ENCODE measurements at regions not wholly inside any gene's neighbourhood (a gene's known extent, or its start where the extent isn't known, plus 50 kb on each side); places are given as distances from the start of the nearest gene placed in this dataset.

GRCh38 chrX:727738-728621, 97.4 kb downstream of the SHOX start:
- DNase-seq, result no peak

GRCh38 chrX:725971-726370, 95.4 kb downstream of the SHOX start:
- no peak for DNase-seq

- DNase-seq, result no peak
Measured at GRCh38 chrX:724256-724655, 93.7 kb downstream of the SHOX start.

GRCh38 chrX:723781-724180, 93.2 kb downstream of the SHOX start:
- no peak for DNase-seq

GRCh38 chrX:721354-721753, 90.8 kb downstream of the SHOX start:
- no peak for DNase-seq

- DNase-seq, result no peak
Measured at GRCh38 chrX:720825-721224, 90.2 kb downstream of the SHOX start.

- DNase-seq, result no peak
Measured at GRCh38 chrX:720250-720649, 89.7 kb downstream of the SHOX start.

- no peak for DNase-seq
Measured at GRCh38 chrX:716136-716535, 85.5 kb downstream of the SHOX start.

- no peak for DNase-seq
Measured at GRCh38 chrX:714131-714530, 83.5 kb downstream of the SHOX start.
